ENCODE measurements at regions not wholly inside any gene's neighbourhood (a gene's known extent, or its start where the extent isn't known, plus 50 kb on each side); places are given as distances from the start of the nearest gene placed in this dataset.
A peak's percentile ranks its signal among the peaks of the same experiment; 100 is the strongest.
"Not testable (repeated sequence)": the region's sequence is repeated elsewhere in the genome, so short reads cannot be mapped to it uniquely, and the experiment has no call there.

DNA sequence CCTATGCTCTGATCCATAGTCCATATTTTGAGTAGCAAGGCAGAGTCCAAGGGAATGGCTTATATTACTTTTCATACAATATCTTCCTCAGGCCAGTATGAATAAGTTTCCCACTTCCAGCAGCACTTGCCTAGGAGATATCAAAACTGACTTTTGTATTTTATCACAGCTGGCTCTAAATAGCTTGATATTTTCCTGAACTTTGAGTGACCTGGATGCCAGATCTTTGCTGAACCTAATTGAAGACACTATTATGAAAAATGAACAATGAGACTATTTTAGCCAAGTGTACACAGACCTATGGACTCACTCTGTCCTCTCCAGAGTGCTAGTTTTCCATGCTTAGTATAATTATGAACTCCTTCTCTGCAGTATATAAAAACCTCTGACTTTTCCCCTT lies 475.6 kb upstream of the PTGER4 start:
- intact Hi-C loops (cut with DNase I), result no loop called here
- DNase-seq, result no peak
- no peak for ATAC-seq (ENCODE audit: low FRiP score)

DNA sequence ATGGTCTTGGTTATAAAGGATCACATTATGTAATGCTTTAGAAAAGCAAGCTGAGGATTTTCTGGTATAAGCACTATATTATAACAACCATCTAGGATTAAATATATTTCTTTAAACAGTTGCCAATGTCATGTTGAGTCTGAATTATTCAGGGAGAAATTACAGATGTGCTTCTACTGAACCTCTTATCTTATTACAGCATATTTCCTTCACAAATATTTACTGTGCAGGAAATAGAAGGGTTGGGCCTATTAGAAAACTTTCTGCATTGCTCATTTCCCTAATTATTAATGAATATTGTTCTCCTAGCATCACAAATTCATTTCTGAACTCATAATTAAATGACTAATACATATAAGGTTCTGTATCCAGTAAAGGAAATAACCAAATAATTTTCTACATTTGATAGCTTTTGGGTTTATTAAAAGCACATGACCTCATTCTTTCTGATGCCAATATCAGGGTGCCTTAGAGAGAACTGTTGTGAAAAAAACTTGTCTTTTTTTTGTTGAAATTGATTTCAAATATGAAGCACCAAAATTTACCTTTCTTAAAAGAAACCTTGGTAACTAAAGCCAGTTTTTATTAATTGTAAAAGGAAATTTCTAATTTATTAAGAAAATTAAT lies 476.8 kb upstream of the PTGER4 start:
- no peaks in the 10 kb centered on the region for H3K36me3 ChIP-seq (ENCODE audit: control insufficient read depth in 1 of 2, insufficient read depth in 2 of 2, low read length in 1 of 2)
- H3K4me3 ChIP-seq (ENCODE audit: low read length in 2 of 2), result no peak overlapping the region
- no peaks in the 10 kb centered on the region for H3K27me3 ChIP-seq (ENCODE audit: control insufficient read depth in 1 of 2, insufficient read depth in 2 of 2, low read length in 1 of 2)
- intact Hi-C loops (cut with DNase I), result no loop called here
- no peaks in the 10 kb centered on the region for H3K4me1 ChIP-seq (ENCODE audit: control insufficient read depth in 1 of 2, insufficient read depth in 2 of 2, low read length in 2 of 2)
- no peak overlapping the region for H3K27ac ChIP-seq (ENCODE audit: low read depth in 1 of 2, low read length in 2 of 2)
- ATAC-seq (ENCODE audit: low FRiP score) (no peak), DNase-seq (no peak)
- no peaks in the 10 kb centered on the region for H3K9me3 ChIP-seq (ENCODE audit: control insufficient read depth, low read length)

More for the DNA sequence above, 475.6 kb upstream of the PTGER4 start:
- no peaks in the 10 kb centered on the region for H3K36me3 ChIP-seq (ENCODE audit: control insufficient read depth in 1 of 2, insufficient read depth in 2 of 2, low read length in 1 of 2)
- no peaks in the 10 kb centered on the region for H3K9me3 ChIP-seq (ENCODE audit: control insufficient read depth, low read length)
- H3K27ac ChIP-seq (ENCODE audit: low read depth in 1 of 2, low read length in 2 of 2), result no peak overlapping the region
- no peaks in the 10 kb centered on the region for H3K4me1 ChIP-seq (ENCODE audit: control insufficient read depth in 1 of 2, insufficient read depth in 2 of 2, low read length in 2 of 2)
- no peak overlapping the region for H3K4me3 ChIP-seq (ENCODE audit: low read length in 2 of 2)
- H3K27me3 ChIP-seq (ENCODE audit: control insufficient read depth in 1 of 2, insufficient read depth in 2 of 2, low read length in 1 of 2), result no peaks in the 10 kb centered on the region

DNA sequence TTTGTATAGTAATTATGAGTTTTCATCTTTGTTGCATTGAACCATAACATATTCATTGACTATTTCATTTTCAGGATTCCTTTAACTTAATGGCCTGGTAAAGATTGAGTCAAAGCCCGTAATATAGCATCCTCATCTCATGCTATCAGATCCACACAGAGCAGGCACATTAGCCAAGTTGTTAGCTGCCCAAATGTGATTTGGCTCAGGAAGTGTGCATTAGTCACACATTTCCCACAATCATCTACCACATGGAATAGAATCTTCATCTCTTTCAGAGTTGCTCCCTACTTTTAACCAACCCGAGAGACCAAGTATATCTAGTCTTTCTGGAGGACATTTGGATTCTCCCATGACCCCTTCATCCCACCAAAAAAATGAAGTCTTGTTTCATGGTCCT lies 481.0 kb upstream of the PTGER4 start:
- no peaks in the 10 kb centered on the region for H3K9me3 ChIP-seq (ENCODE audit: control insufficient read depth, low read length)
- no peak for ATAC-seq (ENCODE audit: low FRiP score)
- intact Hi-C loops (cut with DNase I), result no loop called here
- H3K27ac ChIP-seq (ENCODE audit: low read depth in 1 of 2, low read length in 2 of 2), result no peak overlapping the region
- DNase-seq, result no peak
- no peak overlapping the region for H3K4me3 ChIP-seq (ENCODE audit: low read length in 2 of 2)
- H3K4me1 ChIP-seq (ENCODE audit: control insufficient read depth in 1 of 2, insufficient read depth in 2 of 2, low read length in 2 of 2), result no peaks in the 10 kb centered on the region
- 75 to 76% methylated on average over 2 of the region's 2 CpGs for WGBS, 2 donors
- no peaks in the 10 kb centered on the region for H3K27me3 ChIP-seq (ENCODE audit: control insufficient read depth in 1 of 2, insufficient read depth in 2 of 2, low read length in 1 of 2)
- H3K36me3 ChIP-seq (ENCODE audit: control insufficient read depth in 1 of 2, insufficient read depth in 2 of 2, low read length in 1 of 2), result no peaks in the 10 kb centered on the region

DNA sequence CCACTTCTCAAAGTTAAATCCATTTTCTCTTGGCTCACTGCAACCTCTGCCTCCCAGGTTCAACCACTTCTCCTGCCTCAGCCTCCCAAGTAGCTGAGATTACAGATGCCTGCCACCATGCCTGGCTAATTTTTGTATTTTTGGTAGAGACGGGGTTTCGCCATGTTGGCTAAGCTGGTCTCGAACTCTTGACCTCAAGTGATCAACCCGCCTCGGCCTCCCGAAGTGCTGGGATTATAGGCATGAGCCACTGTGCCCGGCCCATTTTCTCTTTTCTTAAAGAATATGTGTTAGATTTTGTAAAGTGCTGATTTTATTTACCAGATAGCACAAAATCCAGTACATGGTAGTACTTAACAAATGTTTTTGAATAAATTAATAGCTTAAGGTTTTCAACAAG lies 484.1 kb upstream of the PTGER4 start:
- H3K36me3 ChIP-seq (ENCODE audit: control insufficient read depth in 1 of 2, insufficient read depth in 2 of 2, low read length in 1 of 2); H3K4me1 ChIP-seq (ENCODE audit: control insufficient read depth in 1 of 2, insufficient read depth in 2 of 2, low read length in 2 of 2); intact Hi-C loops (cut with DNase I); H3K27me3 ChIP-seq (ENCODE audit: control insufficient read depth in 1 of 2, insufficient read depth in 2 of 2, low read length in 1 of 2); H3K4me3 ChIP-seq (ENCODE audit: low read length in 2 of 2); ATAC-seq (ENCODE audit: low FRiP score); H3K9me3 ChIP-seq (ENCODE audit: control insufficient read depth, low read length); H3K27ac ChIP-seq (ENCODE audit: low read depth in 1 of 2, low read length in 2 of 2): not testable (repeated sequence)
- DNase-seq, result peak in 1 of 2 donors; percentile 54
- 95 to 98% methylated on average over 7 of the region's 7 CpGs for WGBS, 2 donors

DNA sequence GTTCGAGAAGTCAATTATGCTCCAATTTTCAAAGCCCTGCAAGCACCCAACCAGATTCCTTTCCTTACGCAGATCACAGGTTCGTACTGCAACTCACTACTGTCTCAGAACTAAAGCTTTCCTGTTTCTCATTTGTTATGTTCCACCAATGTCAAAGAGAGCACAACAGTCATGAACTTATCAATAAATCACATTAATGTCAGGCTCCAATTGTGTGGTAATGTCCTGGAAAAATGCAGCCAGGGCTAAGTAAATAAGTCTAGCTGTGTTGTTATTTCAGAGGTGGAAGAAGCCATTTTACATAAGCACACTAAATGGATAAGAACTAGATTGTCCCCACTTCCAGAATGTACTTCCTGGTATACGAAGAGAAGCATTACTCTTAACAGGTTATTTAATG lies 488.6 kb upstream of the PTGER4 start:
- Histone ChIP-seq H3K4me1 (ENCODE audit: control insufficient read depth in 1 of 2, insufficient read depth in 2 of 2, low read length in 2 of 2) (no peaks in the 10 kb centered on the region), H3K27ac (ENCODE audit: low read depth in 1 of 2, low read length in 2 of 2) (no peak overlapping the region), H3K27me3 (ENCODE audit: control insufficient read depth in 1 of 2, insufficient read depth in 2 of 2, low read length in 1 of 2) (no peaks in the 10 kb centered on the region), H3K9me3 (ENCODE audit: control insufficient read depth, low read length) (no peaks in the 10 kb centered on the region), H3K36me3 (ENCODE audit: control insufficient read depth in 1 of 2, insufficient read depth in 2 of 2, low read length in 1 of 2) (no peaks in the 10 kb centered on the region), H3K4me3 (ENCODE audit: low read length in 2 of 2) (no peak overlapping the region)
- intact Hi-C loops (cut with DNase I), result no loop called here
- WGBS, 2 donors, result 55% methylated on average over 4 of the region's 4 CpGs
- ATAC-seq (ENCODE audit: low FRiP score) (no peak), DNase-seq (no peak)

DNA sequence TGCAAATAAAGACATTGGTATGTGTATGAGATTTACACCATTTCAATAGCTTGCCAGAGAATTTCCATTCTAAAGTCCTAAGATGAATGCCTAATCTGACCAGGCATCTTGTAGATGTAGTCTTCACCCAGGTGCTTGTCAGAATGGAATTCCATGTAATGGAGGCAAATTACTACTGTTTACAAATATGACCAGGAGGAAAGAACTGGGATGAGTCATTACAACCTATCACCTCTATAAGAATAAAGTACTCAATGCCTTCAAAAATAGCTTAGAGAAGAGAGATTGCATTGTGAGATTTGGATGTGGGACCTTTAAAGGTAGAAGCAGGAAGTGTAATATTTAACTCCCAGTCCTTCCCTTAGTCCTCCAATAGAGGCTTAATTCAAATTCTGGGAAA lies 507.0 kb upstream of the PTGER4 start:
- Histone ChIP-seq H3K9me3 (ENCODE audit: control insufficient read depth, low read length) (no peaks in the 10 kb centered on the region), H3K27ac (ENCODE audit: low read depth in 1 of 2, low read length in 2 of 2) (no peak overlapping the region), H3K27me3 (ENCODE audit: control insufficient read depth in 1 of 2, insufficient read depth in 2 of 2, low read length in 1 of 2) (no peaks in the 10 kb centered on the region), H3K4me3 (ENCODE audit: low read length in 2 of 2) (no peak overlapping the region), H3K4me1 (ENCODE audit: control insufficient read depth in 1 of 2, insufficient read depth in 2 of 2, low read length in 2 of 2) (no peaks in the 10 kb centered on the region), H3K36me3 (ENCODE audit: control insufficient read depth in 1 of 2, insufficient read depth in 2 of 2, low read length in 1 of 2) (no peaks in the 10 kb centered on the region)
- DNase-seq (no peak), ATAC-seq (ENCODE audit: low FRiP score) (no peak)
- intact Hi-C loops (cut with DNase I), result no loop called here

DNA sequence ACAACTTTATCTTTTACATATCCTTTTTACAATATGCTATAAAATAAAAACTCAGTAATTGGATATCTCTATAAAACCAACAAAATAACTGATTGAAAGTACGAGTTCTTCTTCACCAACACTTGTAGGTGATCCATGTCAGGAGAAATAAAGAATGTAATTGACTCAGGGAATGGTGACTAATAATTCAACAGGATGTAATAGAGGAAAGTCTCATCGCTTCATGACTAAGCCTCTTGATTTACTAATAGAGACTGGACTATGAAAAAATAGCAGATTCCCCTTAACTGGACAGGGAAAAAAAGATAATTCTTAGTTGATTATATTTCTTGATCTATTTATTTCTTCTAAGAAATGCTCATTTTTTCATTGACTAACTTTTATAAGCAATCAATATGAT lies 507.7 kb upstream of the PTGER4 start:
- Histone ChIP-seq H3K27ac (ENCODE audit: low read depth in 1 of 2, low read length in 2 of 2) (no peak overlapping the region), H3K9me3 (ENCODE audit: control insufficient read depth, low read length) (no peaks in the 10 kb centered on the region), H3K4me3 (ENCODE audit: low read length in 2 of 2) (no peak overlapping the region), H3K4me1 (ENCODE audit: control insufficient read depth in 1 of 2, insufficient read depth in 2 of 2, low read length in 2 of 2) (no peaks in the 10 kb centered on the region), H3K27me3 (ENCODE audit: control insufficient read depth in 1 of 2, insufficient read depth in 2 of 2, low read length in 1 of 2) (no peaks in the 10 kb centered on the region), H3K36me3 (ENCODE audit: control insufficient read depth in 1 of 2, insufficient read depth in 2 of 2, low read length in 1 of 2) (no peaks in the 10 kb centered on the region)
- ATAC-seq (ENCODE audit: low FRiP score), result no peak
- DNase-seq, result no peak
- WGBS, 2 donors, result 65 to 91% methylated on average over 2 of the region's 2 CpGs
- intact Hi-C loops (cut with DNase I), result no loop called here

DNA sequence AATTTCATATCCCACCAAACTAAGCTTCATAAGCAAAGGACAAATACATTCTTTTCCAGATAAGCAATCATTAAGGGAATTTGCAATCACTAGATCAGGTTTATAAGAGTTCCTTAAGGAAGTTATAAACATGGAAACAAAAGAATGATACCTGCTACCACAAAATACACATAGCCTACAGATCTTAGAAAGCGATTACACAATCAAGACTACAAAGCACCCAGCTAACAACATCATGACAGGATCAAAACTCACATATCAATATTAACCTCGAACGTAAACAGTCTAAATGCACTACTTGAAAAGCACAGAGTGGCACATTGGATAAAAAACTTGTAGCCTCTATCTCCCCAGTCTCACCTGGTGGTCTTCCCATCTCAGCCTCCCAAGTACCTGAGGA lies 512.4 kb upstream of the PTGER4 start:
- ATAC-seq (ENCODE audit: low FRiP score) (no peak), DNase-seq (no peak)
- no peaks in the 10 kb centered on the region for H3K4me1 ChIP-seq (ENCODE audit: control insufficient read depth in 1 of 2, insufficient read depth in 2 of 2, low read length in 2 of 2)
- intact Hi-C loops (cut with DNase I), result no loop called here
- H3K9me3 ChIP-seq (ENCODE audit: control insufficient read depth, low read length), result no peaks in the 10 kb centered on the region
- 92 to 94% methylated on average over 3 of the region's 3 CpGs for WGBS, 2 donors
- no peaks in the 10 kb centered on the region for H3K36me3 ChIP-seq (ENCODE audit: control insufficient read depth in 1 of 2, insufficient read depth in 2 of 2, low read length in 1 of 2)
- no peak overlapping the region for H3K27ac ChIP-seq (ENCODE audit: low read depth in 1 of 2, low read length in 2 of 2)
- H3K27me3 ChIP-seq (ENCODE audit: control insufficient read depth in 1 of 2, insufficient read depth in 2 of 2, low read length in 1 of 2), result no peaks in the 10 kb centered on the region
- H3K4me3 ChIP-seq (ENCODE audit: low read length in 2 of 2), result no peak overlapping the region

DNA sequence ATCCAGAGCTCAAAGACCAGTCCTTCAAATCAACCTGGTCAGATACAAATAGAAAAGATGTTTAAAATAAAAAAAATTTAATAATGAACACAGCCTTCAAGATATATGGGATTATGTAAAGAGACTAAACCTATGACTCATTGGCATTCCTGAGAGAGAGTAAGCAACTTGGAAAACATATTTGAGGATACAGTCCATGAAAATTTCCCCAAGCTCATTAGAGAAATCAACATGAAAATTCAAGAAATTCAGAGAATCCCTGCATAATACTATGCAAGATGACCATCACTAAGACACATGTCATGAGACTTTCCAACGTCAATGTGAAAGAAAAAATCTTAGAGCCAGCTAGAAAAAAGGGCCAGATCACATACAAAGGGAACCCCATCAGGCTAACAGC lies 512.9 kb upstream of the PTGER4 start:
- Histone ChIP-seq H3K36me3 (ENCODE audit: control insufficient read depth in 1 of 2, insufficient read depth in 2 of 2, low read length in 1 of 2) (no peaks in the 10 kb centered on the region), H3K27me3 (ENCODE audit: control insufficient read depth in 1 of 2, insufficient read depth in 2 of 2, low read length in 1 of 2) (no peaks in the 10 kb centered on the region), H3K27ac (ENCODE audit: low read depth in 1 of 2, low read length in 2 of 2) (no peak overlapping the region), H3K9me3 (ENCODE audit: control insufficient read depth, low read length) (no peaks in the 10 kb centered on the region), H3K4me3 (ENCODE audit: low read length in 2 of 2) (no peak overlapping the region), H3K4me1 (ENCODE audit: control insufficient read depth in 1 of 2, insufficient read depth in 2 of 2, low read length in 2 of 2) (no peaks in the 10 kb centered on the region)
- ATAC-seq (ENCODE audit: low FRiP score), result no peak
- 58 to 62% methylated on average over 1 of the region's 1 CpG for WGBS, 2 donors
- intact Hi-C loops (cut with DNase I), result no loop called here
- no peak for DNase-seq

Measured in aorta (tissue), 5 donors.